ENCODE measurements at regions not wholly inside any gene's neighbourhood (a gene's known extent, or its start where the extent isn't known, plus 50 kb on each side); places are given as distances from the start of the nearest gene placed in this dataset.

DNA sequence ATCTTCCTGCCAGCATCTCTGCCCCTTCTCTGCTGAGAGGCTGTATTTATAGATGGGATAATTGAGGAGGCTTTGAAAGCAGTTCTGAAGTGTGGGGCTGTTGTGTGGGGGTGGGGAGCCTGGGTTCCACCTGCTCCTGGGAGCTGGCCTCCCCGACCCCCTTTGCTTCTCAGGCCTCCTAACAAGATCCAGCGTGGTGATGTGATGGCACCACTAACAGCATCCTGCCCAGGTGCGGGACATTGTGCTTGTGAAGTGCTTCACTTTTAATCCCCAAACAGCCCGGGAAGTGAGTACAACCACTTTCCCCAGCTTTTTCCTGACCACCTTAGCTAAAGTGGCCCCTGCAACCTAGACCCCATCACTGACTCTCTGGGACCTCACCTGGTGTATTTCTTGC lies 95.1 kb upstream of the NRXN3 start:
- no peak for DNase-seq

DNA sequence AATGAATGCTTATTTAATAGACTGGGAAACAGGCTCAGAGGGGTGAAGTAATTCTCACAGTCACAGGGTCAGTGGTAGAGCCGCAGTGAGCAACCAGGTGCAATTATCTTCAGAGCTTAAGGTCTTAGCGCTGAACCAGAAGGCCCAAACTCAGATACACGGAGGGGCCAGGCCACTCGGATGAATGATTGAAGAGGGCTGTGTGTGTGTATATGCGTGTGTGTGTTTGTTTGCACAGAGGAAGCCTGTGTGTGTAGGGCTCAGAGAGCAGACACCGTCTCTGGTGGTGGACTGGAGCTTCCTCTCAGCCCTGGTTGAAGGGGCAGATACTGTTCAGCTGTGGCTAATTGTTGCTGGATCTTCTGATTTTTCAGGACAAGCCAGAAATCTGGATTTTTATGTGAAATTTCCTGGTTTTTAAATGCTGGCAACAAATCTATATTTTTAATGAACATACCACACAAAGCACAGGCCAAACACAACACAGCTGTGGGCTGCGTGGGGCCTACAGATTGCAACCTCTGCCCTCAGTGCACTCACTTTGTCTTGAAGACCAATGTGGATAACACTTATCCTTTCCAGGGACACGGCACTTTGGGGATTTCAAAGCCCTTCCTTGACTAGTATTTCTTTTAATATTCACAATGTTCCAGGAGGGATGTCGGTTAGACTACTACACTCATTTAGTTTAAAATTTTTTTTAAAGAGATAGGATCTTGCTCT lies 94.5 kb upstream of the NRXN3 start:
- DNase-seq, result no peak

DNA sequence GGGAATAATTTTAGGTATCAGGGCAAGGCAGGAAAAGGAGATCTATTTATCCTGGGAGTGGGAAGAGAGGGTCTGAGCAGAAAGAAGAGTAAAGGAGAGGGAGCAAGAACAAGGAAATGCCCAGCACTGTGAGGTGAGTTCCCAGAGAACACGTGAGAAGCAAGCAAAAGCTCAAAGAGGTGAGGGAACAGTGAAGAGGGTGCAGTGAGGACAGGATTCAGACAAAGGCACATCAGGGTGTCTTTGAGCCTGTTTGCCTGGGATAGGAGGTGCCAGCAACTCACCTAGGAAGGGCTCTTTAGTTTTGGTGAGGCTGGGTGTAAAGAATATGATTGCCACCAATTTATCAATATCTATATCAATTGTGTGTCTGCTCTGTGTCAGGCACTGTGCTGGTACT lies 88.9 kb upstream of the NRXN3 start:
- no peak for DNase-seq

- no peak for DNase-seq
Measured at GRCh38 chr14:78083837-78084236, 86.3 kb upstream of the NRXN3 start.

DNA sequence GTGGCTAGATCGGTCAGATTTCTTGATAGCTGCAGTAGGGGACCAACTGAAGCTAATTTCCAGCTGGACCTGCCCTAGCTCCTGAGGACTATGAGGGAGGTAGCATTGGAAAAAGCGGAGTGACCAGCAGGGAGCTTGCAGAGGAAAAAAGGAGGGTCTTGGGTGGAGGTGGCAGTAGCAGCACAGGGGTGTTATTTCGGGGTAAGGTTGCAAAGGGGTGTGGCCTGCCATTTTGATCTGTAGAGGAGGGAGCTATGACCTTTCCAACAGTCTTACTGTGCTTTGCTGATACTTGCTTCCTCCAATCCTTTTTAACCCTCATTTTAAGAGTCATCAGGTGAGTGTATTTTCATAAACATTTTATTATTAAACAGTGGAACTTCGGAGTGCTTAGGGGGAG lies 83.8 kb upstream of the NRXN3 start:
- DNase-seq, result no peak

- DNase-seq, result no peak
Measured at GRCh38 chr14:78088916-78089315, 81.3 kb upstream of the NRXN3 start.

GRCh38 chr14:78090864-78091263 lies 79.3 kb upstream of the NRXN3 start:
- no peak for DNase-seq

DNA sequence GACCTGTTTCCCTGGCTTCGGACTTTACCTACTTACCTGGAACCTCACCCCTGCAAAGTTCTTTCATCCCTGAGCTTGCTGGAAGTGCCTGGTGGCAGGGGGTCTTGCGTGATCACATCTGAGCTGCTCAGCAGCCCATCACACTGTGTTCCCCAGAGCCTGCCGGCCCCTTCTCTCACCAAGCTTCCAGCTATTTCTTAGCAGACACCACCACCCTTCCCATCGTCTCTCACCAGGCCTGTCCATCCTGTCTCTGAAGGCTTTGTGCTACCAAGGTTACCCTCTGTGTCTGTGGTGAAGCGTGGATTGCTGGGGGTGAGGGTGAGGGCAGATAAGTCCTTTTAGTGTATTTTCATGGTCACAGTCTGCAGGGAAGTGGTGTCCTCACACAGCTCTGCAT lies 78.8 kb upstream of the NRXN3 start:
- DNase-seq, result no peak

GRCh38 chr14:78092040-78092439 lies 78.1 kb upstream of the NRXN3 start:
- DNase-seq, result no peak

DNA sequence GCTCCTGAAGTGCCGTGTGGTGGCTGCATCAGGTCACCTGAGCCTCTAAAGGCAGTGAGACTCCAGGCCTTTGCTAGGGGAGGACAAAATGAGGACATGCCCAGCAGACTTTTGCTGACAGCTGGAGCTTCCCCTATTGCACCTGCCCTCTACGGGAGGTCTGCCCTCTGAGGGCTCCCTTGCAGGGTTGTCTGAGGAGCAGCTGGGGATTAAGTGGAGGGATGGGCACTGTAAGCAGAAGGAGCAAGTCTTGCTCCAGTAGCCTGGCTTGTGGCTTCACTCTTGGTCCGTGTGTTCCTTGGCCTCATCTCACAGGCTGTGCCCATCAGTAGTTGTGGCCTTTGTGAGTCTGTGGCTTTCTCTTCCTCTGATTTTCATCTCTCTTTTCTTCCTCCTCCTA lies 66.9 kb upstream of the NRXN3 start:
- DNase-seq, result no peak

DNA sequence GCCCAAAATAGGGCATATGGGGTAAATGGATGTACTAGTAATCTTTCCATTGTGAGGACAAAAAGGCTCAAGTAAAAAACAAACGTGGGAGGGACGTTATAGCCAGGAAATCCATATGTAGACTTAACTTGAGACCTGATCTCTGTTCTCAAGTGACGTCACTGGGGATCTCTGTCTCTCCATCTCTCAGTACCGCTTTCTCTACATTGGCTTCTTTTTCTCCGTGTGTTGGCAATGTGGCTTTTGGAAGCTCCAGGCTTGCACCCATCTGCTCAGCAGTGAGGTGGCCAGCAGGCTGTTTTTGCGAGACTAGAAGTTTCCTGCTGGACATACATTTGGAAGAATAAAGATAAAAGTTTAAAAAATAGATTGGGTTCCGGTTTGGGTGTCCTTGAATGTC lies 66.0 kb upstream of the NRXN3 start:
- no peak for DNase-seq

DNA sequence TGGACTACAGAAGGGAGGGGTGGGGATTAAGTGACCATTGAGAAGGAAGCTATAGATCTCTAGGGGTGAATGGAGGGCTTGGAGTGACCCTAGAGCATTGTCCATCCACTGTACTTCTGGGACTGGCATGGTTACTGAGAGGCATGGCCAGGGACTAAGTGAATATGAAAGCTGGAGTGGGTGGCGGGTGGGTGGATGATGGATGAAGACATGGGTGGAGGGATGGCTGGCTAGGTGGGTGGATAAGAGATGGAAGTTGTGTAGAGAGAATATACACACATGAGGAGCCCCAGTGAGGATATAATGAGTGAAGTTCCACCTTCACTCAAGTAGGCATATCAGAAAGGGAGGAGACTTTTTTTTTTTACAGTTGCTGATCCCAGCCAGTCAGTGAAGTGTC lies 65.5 kb upstream of the NRXN3 start:
- no peak for DNase-seq

GRCh38 chr14:78106381-78106780 lies 63.8 kb upstream of the NRXN3 start:
- DNase-seq, result no peak

DNA sequence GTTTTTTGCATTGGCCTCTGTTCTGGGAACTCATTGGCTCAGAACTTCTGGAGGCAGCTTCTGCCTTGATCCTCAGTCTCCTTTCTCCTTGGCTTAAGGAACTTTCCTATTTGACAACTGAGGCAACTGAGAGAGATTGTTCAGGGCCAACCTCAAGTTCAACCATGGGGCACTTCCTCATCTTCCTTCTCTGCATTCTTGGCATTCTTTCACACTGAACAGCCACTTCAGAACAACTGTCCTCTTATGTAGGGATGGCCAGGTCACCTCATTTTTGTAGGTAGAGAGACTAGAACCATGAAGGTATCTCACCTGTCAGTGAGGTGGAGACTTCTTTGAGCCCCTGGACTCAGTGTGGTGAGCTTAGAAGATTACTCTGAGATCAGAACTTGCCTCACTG lies 63.0 kb upstream of the NRXN3 start:
- DNase-seq, result no peak

DNA sequence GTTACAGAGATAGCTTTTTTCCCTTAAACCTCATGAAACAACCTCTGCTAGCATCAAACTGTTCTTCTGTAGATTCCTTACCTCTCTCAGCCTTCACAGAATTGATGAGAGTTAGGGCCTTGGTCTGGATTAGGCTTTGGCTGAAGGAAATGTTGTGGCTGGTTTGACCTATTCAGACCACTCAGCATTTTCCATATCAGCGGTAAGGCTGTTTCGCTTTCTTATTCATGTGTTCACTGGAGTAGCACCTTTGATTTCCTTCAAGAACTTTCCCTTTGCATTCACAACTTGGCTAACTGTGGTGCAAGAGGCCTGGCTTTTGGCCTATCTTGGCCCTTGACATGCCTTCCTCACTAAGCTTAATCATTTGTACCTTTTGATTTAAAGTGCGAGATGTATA lies 50.7 kb upstream of the NRXN3 start:
- no peak for DNase-seq

Measured in CD4-positive, alpha-beta T cell treated with Interleukin-21 for 1 hour (primary cell).